SHP77 (cell line): ENCODE measurements at regions not wholly inside any gene's neighbourhood (a gene's known extent, or its start where the extent isn't known, plus 50 kb on each side); places are given as distances from the start of the nearest gene placed in this dataset.
"Not testable (repeated sequence)": the region's sequence is repeated elsewhere in the genome, so short reads cannot be mapped to it uniquely, and the experiment has no call there.

Source experiments
- DNase-seq, 2 experiments: peaks; one replicate each; lab custom pipeline; 2025; lab: John Stamatoyannopoulos, UW

- peak; percentile 21 to 66 for DNase-seq
Observed at GRCh38 chr14:95597784-95598211, 62.9 kb downstream of the GLRX5 start.

GRCh38 chr14:95601650-95602049 is 66.8 kb downstream of the GLRX5 start:
- no peak for DNase-seq

- no peak for DNase-seq
Observed at GRCh38 chr14:95603415-95603814, 68.6 kb downstream of the GLRX5 start.

GRCh38 chr14:95606266-95606665 is 71.4 kb downstream of the GLRX5 start:
- no peak for DNase-seq

GRCh38 chr14:95608637-95609235 is 73.9 kb downstream of the GLRX5 start:
- no peak for DNase-seq

GRCh38 chr14:95609398-95609990 is 74.6 kb downstream of the GLRX5 start:
- peak; percentile 45 to 65 for DNase-seq

GRCh38 chr14:95611293-95611880 is 74.8 kb upstream of the TCL1B start:
- no peak for DNase-seq

- DNase-seq = no peak
Observed at GRCh38 chr14:95614349-95614748, 71.9 kb upstream of the TCL1B start.

GRCh38 chr14:95616745-95617144 is 69.5 kb upstream of the TCL1B start:
- DNase-seq = no peak

GRCh38 chr14:95619785-95620417 is 66.3 kb upstream of the TCL1B start:
- no peak for DNase-seq

GRCh38 chr14:95620659-95621059 is 65.6 kb upstream of the TCL1B start:
- DNase-seq = peak in 1 of 2 experiments; percentile 28

- no peak for DNase-seq
Observed at GRCh38 chr14:95623195-95623594, 63.0 kb upstream of the TCL1B start.

GRCh38 chr14:95625710-95626109 is 60.5 kb upstream of the TCL1B start:
- DNase-seq = not testable (repeated sequence)

GRCh38 chr14:95635051-95635450 is 51.2 kb upstream of the TCL1B start:
- no peak for DNase-seq
